NCI-H774 (cell line): ENCODE measurements at regions not wholly inside any gene's neighbourhood (a gene's known extent, or its start where the extent isn't known, plus 50 kb on each side); places are given as distances from the start of the nearest gene placed in this dataset.
"Not testable (repeated sequence)": the region's sequence is repeated elsewhere in the genome, so short reads cannot be mapped to it uniquely, and the experiment has no call there.

Source experiments
- DNase-seq: peaks from one replicate; lab custom pipeline; 2025; lab: John Stamatoyannopoulos, UW

GRCh38 chr1:227508431-227508830 is 54.9 kb upstream of the ZNF678 start:
- DNase-seq = no peak

- DNase-seq = not testable (repeated sequence)
Observed at GRCh38 chr1:227506490-227507393, 56.6 kb upstream of the ZNF678 start.

GRCh38 chr1:227496045-227496444 is 67.3 kb upstream of the ZNF678 start:
- DNase-seq = not testable (repeated sequence)

GRCh38 chr1:227493863-227494551 is 69.3 kb upstream of the ZNF678 start:
- DNase-seq = not testable (repeated sequence)

- no peak for DNase-seq
Observed at GRCh38 chr1:227490478-227490877, 72.9 kb upstream of the ZNF678 start.

GRCh38 chr1:227490001-227490400 is 73.4 kb upstream of the ZNF678 start:
- no peak for DNase-seq

- DNase-seq = no peak
Observed at GRCh38 chr1:227489572-227489971, 73.8 kb upstream of the ZNF678 start.

- no peak for DNase-seq
Observed at GRCh38 chr1:227487606-227488005, 75.8 kb upstream of the ZNF678 start.

GRCh38 chr1:227486559-227486958 is 76.8 kb upstream of the ZNF678 start:
- DNase-seq = no peak

- no peak for DNase-seq
Observed at GRCh38 chr1:227482023-227482299, 81.4 kb upstream of the ZNF678 start.

- DNase-seq = not testable (repeated sequence)
Observed at GRCh38 chr1:227474072-227474471, 89.3 kb upstream of the ZNF678 start.

- no peak for DNase-seq
Observed at GRCh38 chr1:227472772-227473171, 90.6 kb upstream of the ZNF678 start.

- no peak for DNase-seq
Observed at GRCh38 chr1:227470688-227471087, 92.7 kb upstream of the ZNF678 start.

- no peak for DNase-seq
Observed at GRCh38 chr1:227469708-227470107, 93.6 kb upstream of the ZNF678 start.

- no peak for DNase-seq
Observed at GRCh38 chr1:227466039-227466645, 97.2 kb upstream of the ZNF678 start.

- no peak for DNase-seq
Observed at GRCh38 chr1:227465256-227465655, 98.1 kb upstream of the ZNF678 start.

GRCh38 chr1:227459977-227460376 is 103.4 kb upstream of the ZNF678 start:
- DNase-seq = no peak

GRCh38 chr1:227459326-227459841 is 104.0 kb upstream of the ZNF678 start:
- DNase-seq = no peak

GRCh38 chr1:227454686-227455085 is 108.7 kb upstream of the ZNF678 start:
- DNase-seq = no peak

GRCh38 chr1:227453631-227454355 is 109.6 kb upstream of the ZNF678 start:
- DNase-seq = no peak

GRCh38 chr1:227451954-227452353 is 111.4 kb upstream of the ZNF678 start:
- DNase-seq = no peak

- no peak for DNase-seq
Observed at GRCh38 chr1:227451057-227451456, 112.3 kb upstream of the ZNF678 start.
